Gastrocnemius medialis (tissue), 4 donors: ENCODE measurements at regions not wholly inside any gene's neighbourhood (a gene's known extent, or its start where the extent isn't known, plus 50 kb on each side); places are given as distances from the start of the nearest gene placed in this dataset.

Source experiments
- CTCF ChIP-seq, 5 experiments: fragments of 450-650 bp in 3 of 5; fragments of 200-600 bp in 2 of 5; sonication (generic) in 2 of 5; IDR thresholded peaks in 4 of 5; conservative IDR thresholded peaks in 1 of 5; 1 replicate in 4 of 5; 2 replicates in 1 of 5; pipeline ENCODE4 v1.5.1; 2016 to 2019; ENCODE audit warnings: antibody characterized with exemption in 5 of 5, mild to moderate bottlenecking in 3 of 5, moderate library complexity in 3 of 5
- POLR2A ChIP-seq, 2 donors: fragments of 450-650 bp; IDR thresholded peaks; one replicate each; pipeline ENCODE4 v1.6.1; 2017; ENCODE audit warnings: antibody characterized with exemption in 2 of 2, mild to moderate bottlenecking in 2 of 2, moderate library complexity in 2 of 2

GRCh38 chr1:56415258-56415657 lies 164.1 kb downstream of the PLPP3 start:
- no peak for TF ChIP-seq CTCF (IDR thresholded peaks at IDR 0.05 in 4 of 5, conservative IDR thresholded peaks at IDR 0.05 in 1 of 5)
- TF ChIP-seq POLR2A (IDR thresholded peaks at IDR 0.05) = no peak
